ENCODE measurements at regions not wholly inside any gene's neighbourhood (a gene's known extent, or its start where the extent isn't known, plus 50 kb on each side); places are given as distances from the start of the nearest gene placed in this dataset.

DNA sequence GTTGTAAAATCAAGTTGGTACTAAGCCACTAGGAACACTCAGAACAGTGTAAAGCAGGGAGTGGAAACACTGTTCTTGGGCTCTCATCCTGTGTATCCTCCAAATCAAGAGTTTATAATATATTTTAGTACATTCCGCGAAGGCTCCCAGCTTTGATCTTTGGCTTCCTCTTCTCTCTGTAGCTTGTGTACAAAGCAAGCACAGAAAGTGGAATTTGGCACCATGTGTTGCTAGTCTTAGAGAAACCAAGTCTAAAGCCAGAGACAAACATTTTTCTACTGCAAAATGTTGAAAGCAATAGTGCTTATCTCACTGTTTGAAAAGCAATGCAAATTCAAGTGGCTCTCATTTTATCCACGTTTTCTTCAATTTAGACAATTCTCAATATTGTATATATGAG lies 1893.3 kb upstream of the WWC1 start:
- no peak overlapping the region for H3K4me2 ChIP-seq (ENCODE audit: low read length, poor library complexity, severe bottlenecking)
- no peak overlapping the region for H2BK15ac ChIP-seq (ENCODE audit: low read depth, poor library complexity, severe bottlenecking)
- H3K4me1 ChIP-seq (ENCODE audit: control insufficient read depth, insufficient read depth, low read depth, low read length), result no peaks in the 10 kb centered on the region
- H4K91ac ChIP-seq (ENCODE audit: low read length), result no peak overlapping the region
- no peak overlapping the region for H2BK5ac ChIP-seq (ENCODE audit: low read depth, low read length, poor library complexity, severe bottlenecking)
- DNase-seq, result no peak
- H3K9ac ChIP-seq (ENCODE audit: low read length), result no peak overlapping the region
- H3K27ac ChIP-seq (ENCODE audit: low read length, poor library complexity, severe bottlenecking), result no peak overlapping the region
- H3K23ac ChIP-seq (ENCODE audit: low read length in 2 of 2), result no peak overlapping the region
- H3K27me3 ChIP-seq (ENCODE audit: control insufficient read depth in 1 of 2, insufficient read depth in 1 of 2, low read length in 2 of 2), result no peaks in the 10 kb centered on the region
- no peak overlapping the region for H2BK120ac ChIP-seq (ENCODE audit: low read depth, low read length)
- no peaks in the 10 kb centered on the region for H3K36me3 ChIP-seq (ENCODE audit: control insufficient read depth in 1 of 2, insufficient read depth in 2 of 2, low read depth in 1 of 2, low read length in 2 of 2)
- H3K14ac ChIP-seq (ENCODE audit: low read length in 2 of 2), result no peak overlapping the region
- H3K9me3 ChIP-seq (ENCODE audit: control insufficient read depth, low read length), result peaks cover 14% of the 10 kb centered on the region
- WGBS, result 100% methylated on average over 2 of the region's 3 CpGs
- H2AK5ac ChIP-seq (ENCODE audit: low read length, severe bottlenecking), result no peak overlapping the region
- H2AFZ ChIP-seq (ENCODE audit: low read depth, low read length), result no peak overlapping the region
- H2BK12ac ChIP-seq (ENCODE audit: low read length in 2 of 2), result no peak overlapping the region
- no peak overlapping the region for H3K18ac ChIP-seq (ENCODE audit: low read depth in 1 of 2, low read length in 2 of 2)
- no peaks in the 10 kb centered on the region for H3K79me1 ChIP-seq (replicated peaks; ENCODE audit: low read length, poor library complexity, severe bottlenecking)
- no peak overlapping the region for H3K4ac ChIP-seq (ENCODE audit: low read depth in 1 of 2, low read length in 2 of 2)
- H3K4me3 ChIP-seq (ENCODE audit: insufficient read depth in 1 of 2, low read depth in 1 of 2, low read length in 2 of 2), result no peak overlapping the region
- no peak overlapping the region for H4K8ac ChIP-seq (ENCODE audit: low read length)

GRCh38 chr5:166399781-166400180 lies 1891.7 kb upstream of the WWC1 start:
- peak; percentile 48 for DNase-seq
- Histone ChIP-seq H3K18ac (ENCODE audit: low read depth in 1 of 2, low read length in 2 of 2) (no peak overlapping the region), H3K9me3 (ENCODE audit: control insufficient read depth, low read length) (peaks cover 8% of the 10 kb centered on the region), H4K91ac (ENCODE audit: low read length) (no peak overlapping the region), H3K4me2 (ENCODE audit: low read length, poor library complexity, severe bottlenecking) (no peak overlapping the region), H3K36me3 (ENCODE audit: control insufficient read depth in 1 of 2, insufficient read depth in 2 of 2, low read depth in 1 of 2, low read length in 2 of 2) (no peaks in the 10 kb centered on the region), H2BK15ac (ENCODE audit: low read depth, poor library complexity, severe bottlenecking) (no peak overlapping the region), H3K4me3 (ENCODE audit: insufficient read depth in 1 of 2, low read depth in 1 of 2, low read length in 2 of 2) (no peak overlapping the region), H3K79me1 (replicated peaks; ENCODE audit: low read length, poor library complexity, severe bottlenecking) (no peaks in the 10 kb centered on the region), H3K23ac (ENCODE audit: low read length in 2 of 2) (no peak overlapping the region), H3K9ac (ENCODE audit: low read length) (no peak overlapping the region), H2AK5ac (ENCODE audit: low read length, severe bottlenecking) (no peak overlapping the region), H2BK120ac (ENCODE audit: low read depth, low read length) (no peak overlapping the region), H3K4ac (ENCODE audit: low read depth in 1 of 2, low read length in 2 of 2) (no peak overlapping the region), H3K4me1 (ENCODE audit: control insufficient read depth, insufficient read depth, low read depth, low read length) (no peaks in the 10 kb centered on the region), H2BK5ac (ENCODE audit: low read depth, low read length, poor library complexity, severe bottlenecking) (no peak overlapping the region), H3K27me3 (ENCODE audit: control insufficient read depth in 1 of 2, insufficient read depth in 1 of 2, low read length in 2 of 2) (no peaks in the 10 kb centered on the region), H3K27ac (ENCODE audit: low read length, poor library complexity, severe bottlenecking) (no peak overlapping the region), H3K14ac (ENCODE audit: low read length in 2 of 2) (no peak overlapping the region), H2AFZ (ENCODE audit: low read depth, low read length) (no peak overlapping the region), H2BK12ac (ENCODE audit: low read length in 2 of 2) (no peak overlapping the region), H4K8ac (ENCODE audit: low read length) (no peak overlapping the region)
- 3% methylated on average over 2 of the region's 2 CpGs for WGBS

GRCh38 chr5:166401391-166401790 lies 1890.1 kb upstream of the WWC1 start:
- no peak overlapping the region for H3K9ac ChIP-seq (ENCODE audit: low read length)
- H2BK12ac ChIP-seq (ENCODE audit: low read length in 2 of 2), result no peak overlapping the region
- H3K4me3 ChIP-seq (ENCODE audit: insufficient read depth in 1 of 2, low read depth in 1 of 2, low read length in 2 of 2), result no peak overlapping the region
- no peak overlapping the region for H4K8ac ChIP-seq (ENCODE audit: low read length)
- H2AFZ ChIP-seq (ENCODE audit: low read depth, low read length), result no peak overlapping the region
- H3K9me3 ChIP-seq (ENCODE audit: control insufficient read depth, low read length), result peaks cover 9% of the 10 kb centered on the region
- no peak overlapping the region for H2BK5ac ChIP-seq (ENCODE audit: low read depth, low read length, poor library complexity, severe bottlenecking)
- H2BK15ac ChIP-seq (ENCODE audit: low read depth, poor library complexity, severe bottlenecking), result no peak overlapping the region
- H2BK120ac ChIP-seq (ENCODE audit: low read depth, low read length), result no peak overlapping the region
- no peak overlapping the region for H2AK5ac ChIP-seq (ENCODE audit: low read length, severe bottlenecking)
- H3K4me2 ChIP-seq (ENCODE audit: low read length, poor library complexity, severe bottlenecking), result no peak overlapping the region
- no peak for DNase-seq
- H3K18ac ChIP-seq (ENCODE audit: low read depth in 1 of 2, low read length in 2 of 2), result no peak overlapping the region
- no peaks in the 10 kb centered on the region for H3K4me1 ChIP-seq (ENCODE audit: control insufficient read depth, insufficient read depth, low read depth, low read length)
- H3K4ac ChIP-seq (ENCODE audit: low read depth in 1 of 2, low read length in 2 of 2), result no peak overlapping the region
- H3K79me1 ChIP-seq (replicated peaks; ENCODE audit: low read length, poor library complexity, severe bottlenecking), result no peaks in the 10 kb centered on the region
- no peaks in the 10 kb centered on the region for H3K36me3 ChIP-seq (ENCODE audit: control insufficient read depth in 1 of 2, insufficient read depth in 2 of 2, low read depth in 1 of 2, low read length in 2 of 2)
- H3K23ac ChIP-seq (ENCODE audit: low read length in 2 of 2), result no peak overlapping the region
- no peaks in the 10 kb centered on the region for H3K27me3 ChIP-seq (ENCODE audit: control insufficient read depth in 1 of 2, insufficient read depth in 1 of 2, low read length in 2 of 2)
- WGBS, result 93% methylated on average over 3 of the region's 4 CpGs
- H4K91ac ChIP-seq (ENCODE audit: low read length), result no peak overlapping the region
- H3K14ac ChIP-seq (ENCODE audit: low read length in 2 of 2), result no peak overlapping the region
- H3K27ac ChIP-seq (ENCODE audit: low read length, poor library complexity, severe bottlenecking), result no peak overlapping the region

DNA sequence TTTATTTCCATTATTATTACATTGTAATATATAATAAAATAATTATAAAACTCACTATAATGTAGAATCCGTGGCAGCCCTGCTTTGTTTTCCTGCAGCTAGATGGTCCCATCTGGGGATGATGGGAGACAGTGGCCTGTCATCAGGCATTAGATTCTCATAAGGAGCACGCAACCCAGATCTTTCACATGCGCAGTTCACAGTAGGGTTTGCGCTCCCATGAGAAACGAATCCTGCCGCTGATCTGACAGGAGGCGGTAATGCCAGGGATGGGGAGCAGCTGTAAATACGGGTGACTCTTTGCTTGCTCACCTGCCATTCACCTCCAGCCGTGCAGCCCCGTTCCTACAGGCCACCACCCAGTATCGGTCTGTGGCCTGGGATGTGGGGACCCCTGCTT lies 1879.3 kb upstream of the WWC1 start:
- H3K36me3 ChIP-seq (ENCODE audit: control insufficient read depth in 1 of 2, insufficient read depth in 2 of 2, low read depth in 1 of 2, low read length in 2 of 2), result no peaks in the 10 kb centered on the region
- peak overlapping the region in 1 of 2 experiments; percentile 11 for H3K18ac ChIP-seq (ENCODE audit: low read depth in 1 of 2, low read length in 2 of 2)
- peak overlapping the region; percentile 49 for H4K8ac ChIP-seq (ENCODE audit: low read length)
- H3K79me1 ChIP-seq (replicated peaks; ENCODE audit: low read length, poor library complexity, severe bottlenecking), result no peaks in the 10 kb centered on the region
- no peak overlapping the region for H3K4ac ChIP-seq (ENCODE audit: low read depth in 1 of 2, low read length in 2 of 2)
- no peak overlapping the region for H2BK5ac ChIP-seq (ENCODE audit: low read depth, low read length, poor library complexity, severe bottlenecking)
- no peak overlapping the region for H2BK12ac ChIP-seq (ENCODE audit: low read length in 2 of 2)
- H4K91ac ChIP-seq (ENCODE audit: low read length), result no peak overlapping the region
- H2BK15ac ChIP-seq (ENCODE audit: low read depth, poor library complexity, severe bottlenecking), result no peak overlapping the region
- no peak overlapping the region for H3K4me3 ChIP-seq (ENCODE audit: insufficient read depth in 1 of 2, low read depth in 1 of 2, low read length in 2 of 2)
- no peak overlapping the region for H3K4me2 ChIP-seq (ENCODE audit: low read length, poor library complexity, severe bottlenecking)
- WGBS, result 90% methylated on average over 11 of the region's 11 CpGs
- H3K27me3 ChIP-seq (ENCODE audit: control insufficient read depth in 1 of 2, insufficient read depth in 1 of 2, low read length in 2 of 2), result no peaks in the 10 kb centered on the region
- no peak overlapping the region for H2AK5ac ChIP-seq (ENCODE audit: low read length, severe bottlenecking)
- H2AFZ ChIP-seq (ENCODE audit: low read depth, low read length), result peak overlapping the region; percentile 53
- H3K23ac ChIP-seq (ENCODE audit: low read length in 2 of 2), result no peak overlapping the region
- no peak overlapping the region for H3K27ac ChIP-seq (ENCODE audit: low read length, poor library complexity, severe bottlenecking)
- no peak overlapping the region for H3K9ac ChIP-seq (ENCODE audit: low read length)
- peaks cover 16% of the 10 kb centered on the region for H3K9me3 ChIP-seq (ENCODE audit: control insufficient read depth, low read length)
- DNase-seq, result no peak
- no peak overlapping the region for H2BK120ac ChIP-seq (ENCODE audit: low read depth, low read length)
- H3K4me1 ChIP-seq (ENCODE audit: control insufficient read depth, insufficient read depth, low read depth, low read length), result no peaks in the 10 kb centered on the region
- peak overlapping the region in 1 of 2 experiments; percentile 81 for H3K14ac ChIP-seq (ENCODE audit: low read length in 2 of 2)
